ENCODE measurements at regions not wholly inside any gene's neighbourhood (a gene's known extent, or its start where the extent isn't known, plus 50 kb on each side); places are given as distances from the start of the nearest gene placed in this dataset.

- no peak for DNase-seq
These were observed 1034.1 kb downstream of the MCTP2 start for GRCh38 chr15:95265419-95265997.

- DNase-seq: no peak
These were observed 1035.2 kb downstream of the MCTP2 start for GRCh38 chr15:95266451-95267061.

DNA sequence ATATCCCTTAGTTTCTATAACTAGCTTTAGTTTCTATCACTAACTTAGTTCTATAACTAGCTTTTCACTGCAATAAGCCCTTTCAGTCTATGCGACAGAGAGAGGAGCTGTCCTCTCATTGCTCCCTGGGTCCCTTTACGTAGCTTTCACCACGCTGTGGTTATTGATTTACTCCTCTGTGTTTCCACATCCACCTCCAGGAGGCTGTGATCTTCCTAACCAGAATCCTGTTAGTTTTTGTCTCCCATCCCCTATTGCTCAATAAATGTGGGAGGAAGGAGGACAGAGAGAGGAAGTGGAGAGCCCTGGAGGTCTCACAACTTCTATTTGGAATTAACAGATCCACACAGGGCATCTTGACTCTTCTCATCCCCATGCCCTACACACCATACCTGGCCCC is 1036.1 kb downstream of the MCTP2 start:
- DNase-seq: no peak

- DNase-seq: no peak
These were observed 1038.2 kb downstream of the MCTP2 start for GRCh38 chr15:95269242-95270183.

DNA sequence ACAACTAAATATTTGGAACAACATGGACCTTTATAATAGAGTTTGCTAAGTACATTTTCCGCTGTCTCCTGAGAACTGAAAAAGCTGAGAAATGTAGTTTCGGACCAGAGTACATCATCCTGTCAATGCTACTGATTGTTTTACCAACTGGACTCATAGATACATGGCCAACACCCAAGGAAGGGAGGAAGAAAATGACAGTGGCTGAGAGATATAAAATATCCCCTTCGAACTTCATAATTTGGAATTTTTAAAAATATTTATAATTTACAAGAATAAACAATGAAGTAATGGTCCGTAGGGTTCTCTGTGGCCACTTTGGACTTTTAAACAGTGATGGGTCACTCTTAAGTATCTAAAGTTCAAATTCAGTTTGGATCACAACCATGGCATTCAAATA is 1042.7 kb downstream of the MCTP2 start:
- no peak for DNase-seq

GRCh38 chr15:95277266-95277665 is 1045.9 kb downstream of the MCTP2 start:
- DNase-seq: no peak

- no peak for DNase-seq
These were observed 1047.3 kb downstream of the MCTP2 start for GRCh38 chr15:95278532-95279245.

GRCh38 chr15:95279277-95280019 is 1048.1 kb downstream of the MCTP2 start:
- no peak for DNase-seq

DNA sequence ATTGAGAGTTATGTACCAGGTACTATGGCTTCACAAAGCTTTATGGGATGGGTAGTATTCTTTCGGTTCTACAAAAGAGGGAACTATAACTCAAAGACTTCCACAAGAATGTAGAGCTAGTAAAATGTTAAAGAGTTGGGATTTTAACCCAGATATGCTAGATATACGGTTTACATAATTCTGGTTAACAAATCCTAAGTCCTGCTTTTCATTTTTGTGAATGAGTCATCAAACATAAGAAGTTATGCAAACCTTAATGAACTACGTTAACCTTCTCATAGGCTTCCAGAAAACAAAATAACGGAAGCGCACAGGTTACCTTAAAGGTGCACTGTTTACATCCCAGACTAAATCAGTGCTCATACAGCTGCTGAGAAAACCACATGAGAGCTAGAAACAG is 1049.3 kb downstream of the MCTP2 start:
- DNase-seq: no peak

- DNase-seq: no peak
These were observed 1049.0 kb upstream of the NR2F2 start for GRCh38 chr15:95281470-95281869.

- DNase-seq: no peak
These were observed 1046.0 kb upstream of the NR2F2 start for GRCh38 chr15:95284492-95284891.

DNA sequence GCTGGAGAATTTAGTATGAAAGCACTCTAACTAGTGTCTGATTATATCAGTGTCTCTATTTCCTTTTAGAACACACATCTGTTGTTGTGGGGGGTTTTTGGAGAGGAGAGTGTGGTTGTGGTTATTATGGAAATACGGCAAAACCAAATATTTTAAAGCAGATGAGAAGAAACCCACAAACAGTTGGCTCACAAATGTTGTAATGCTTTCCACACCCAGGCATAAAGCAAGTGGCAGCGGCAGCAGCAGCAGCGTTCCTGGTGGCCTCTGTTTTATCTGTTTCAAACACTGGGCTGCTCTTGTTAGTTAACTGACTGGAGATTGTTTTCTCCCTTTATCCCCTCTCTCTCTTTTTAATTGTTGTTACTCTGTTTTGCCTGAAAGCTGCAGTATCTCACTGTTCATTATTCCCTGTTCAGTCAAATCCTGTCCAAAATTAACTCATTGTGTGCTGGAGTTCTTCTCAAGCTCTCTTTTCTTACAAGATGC is 1045.5 kb upstream of the NR2F2 start:
- no peak for DNase-seq

GRCh38 chr15:95286352-95286880 is 1044.1 kb upstream of the NR2F2 start:
- no peak for DNase-seq

DNA sequence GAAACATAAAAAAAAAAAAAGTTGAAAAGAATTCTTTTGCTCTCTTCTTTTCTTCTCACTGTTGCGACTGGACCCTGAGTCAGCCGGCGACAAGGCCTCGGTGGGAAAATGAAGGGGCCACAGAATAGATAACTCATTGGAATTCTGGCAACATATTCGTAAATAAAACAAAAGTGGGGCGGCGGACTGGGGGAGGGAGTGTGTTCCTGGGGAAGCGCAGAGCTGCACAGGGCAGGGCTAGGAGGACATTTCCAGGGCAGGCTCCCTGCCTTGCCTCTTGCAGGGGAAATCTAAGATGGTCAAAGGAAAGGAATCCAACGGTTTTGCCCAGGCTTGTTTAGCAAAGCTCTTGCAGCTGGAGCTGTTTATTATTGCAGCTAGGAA is 1042.8 kb upstream of the NR2F2 start:
- no peak for DNase-seq

DNA sequence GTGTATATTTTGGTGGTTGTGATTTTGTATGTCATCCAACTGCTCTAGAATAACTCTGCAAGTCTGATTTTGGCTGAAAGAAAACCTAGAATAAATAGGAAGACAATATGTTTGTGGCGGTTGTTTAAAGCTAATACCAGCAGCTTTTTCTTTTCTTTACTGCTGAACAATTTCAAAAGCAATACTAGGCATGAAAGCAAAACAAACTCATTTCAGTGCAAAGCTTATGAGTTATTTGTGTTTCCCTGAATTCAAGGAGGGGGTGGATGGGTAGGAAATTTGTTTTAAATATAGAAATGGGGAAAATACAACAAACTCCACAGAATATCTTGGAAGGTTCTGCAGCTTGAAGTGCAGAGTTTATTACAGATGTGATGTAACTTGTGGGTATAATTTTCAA is 1041.9 kb upstream of the NR2F2 start:
- DNase-seq: no peak

GRCh38 chr15:95290176-95290974 is 1040.1 kb upstream of the NR2F2 start:
- no peak for DNase-seq

GRCh38 chr15:95291898-95292472 is 1038.5 kb upstream of the NR2F2 start:
- peak; percentile 54 for DNase-seq

- no peak for DNase-seq
These were observed 1037.6 kb upstream of the NR2F2 start for GRCh38 chr15:95292785-95293450.

DNA sequence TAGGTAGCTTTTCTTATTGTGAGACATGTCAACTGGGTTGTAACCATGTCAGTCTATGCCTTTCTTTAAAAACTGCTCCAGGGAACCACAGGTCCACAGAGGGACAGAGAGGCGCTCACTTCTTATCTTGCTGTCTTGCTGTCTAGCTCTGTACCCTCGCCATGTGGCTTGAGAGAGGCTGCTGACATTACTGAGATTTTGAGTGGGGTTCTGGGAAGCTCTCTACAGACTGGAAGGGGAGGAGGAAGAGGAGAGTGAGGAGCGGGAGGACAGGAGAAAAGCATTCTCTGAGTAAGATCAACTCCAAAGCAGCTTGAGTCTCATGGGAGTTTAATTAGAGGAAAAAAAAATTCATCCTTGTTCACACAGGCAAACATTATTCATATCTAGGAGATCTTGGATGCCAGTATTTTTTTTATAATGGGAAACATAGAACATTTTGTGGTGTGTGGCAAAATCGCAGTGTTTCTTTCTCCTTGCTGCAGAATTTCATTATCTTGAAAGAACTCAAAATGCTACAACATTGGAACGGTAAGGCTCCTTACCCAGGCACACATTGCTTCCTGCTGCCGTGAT is 1037.0 kb upstream of the NR2F2 start:
- no peak for DNase-seq

GRCh38 chr15:95295363-95295762 is 1035.1 kb upstream of the NR2F2 start:
- DNase-seq: no peak

Data from suppressor macrophage treated with lipopolysaccharide for 4 hours (primary cell).